Limb (tissue), 2 donors: ENCODE measurements at regions not wholly inside any gene's neighbourhood (a gene's known extent, or its start where the extent isn't known, plus 50 kb on each side); places are given as distances from the start of the nearest gene placed in this dataset.

Experiments
- DNase-seq, 2 donors: peaks; one replicate each; pipeline ENCODE4 v3.0.0-alpha.2; 2016; ENCODE audit errors: extremely low spot score in 2 of 2

GRCh38 chrX:42944381-42944998 is 166.5 kb upstream of the PPP1R2C start:
- no peak for DNase-seq

- DNase-seq, result no peak
These were observed 168.7 kb upstream of the PPP1R2C start for GRCh38 chrX:42946544-42947194.

GRCh38 chrX:42948723-42949657 is 171.0 kb upstream of the PPP1R2C start:
- peak in 1 of 2 donors; percentile 53 for DNase-seq

- no peak for DNase-seq
These were observed 173.8 kb upstream of the PPP1R2C start for GRCh38 chrX:42951747-42952146.

GRCh38 chrX:42952621-42953020 is 174.7 kb upstream of the PPP1R2C start:
- no peak for DNase-seq

GRCh38 chrX:42954880-42955279 is 176.9 kb upstream of the PPP1R2C start:
- DNase-seq, result no peak

- no peak for DNase-seq
These were observed 177.4 kb upstream of the PPP1R2C start for GRCh38 chrX:42955349-42955748.

GRCh38 chrX:42967681-42968300 is 189.8 kb upstream of the PPP1R2C start:
- DNase-seq, result no peak

- DNase-seq, result no peak
These were observed 195.4 kb upstream of the PPP1R2C start for GRCh38 chrX:42973321-42973720.

GRCh38 chrX:42975906-42976305 is 197.9 kb upstream of the PPP1R2C start:
- no peak for DNase-seq

- DNase-seq, result no peak
These were observed 198.9 kb upstream of the PPP1R2C start for GRCh38 chrX:42976746-42977366.

GRCh38 chrX:42978655-42979379 is 200.9 kb upstream of the PPP1R2C start:
- DNase-seq, result no peak

- DNase-seq, result no peak
These were observed 210.7 kb upstream of the PPP1R2C start for GRCh38 chrX:42988700-42989099.

- no peak for DNase-seq
These were observed 214.4 kb upstream of the PPP1R2C start for GRCh38 chrX:42992199-42992943.

- no peak for DNase-seq
These were observed 218.9 kb upstream of the PPP1R2C start for GRCh38 chrX:42996861-42997260.

GRCh38 chrX:43000121-43000520 is 222.2 kb upstream of the PPP1R2C start:
- DNase-seq, result no peak

- no peak for DNase-seq
These were observed 224.7 kb upstream of the PPP1R2C start for GRCh38 chrX:43002526-43003203.

GRCh38 chrX:43003204-43003565 is 225.2 kb upstream of the PPP1R2C start:
- DNase-seq, result no peak

GRCh38 chrX:43003939-43004338 is 226.0 kb upstream of the PPP1R2C start:
- no peak for DNase-seq

GRCh38 chrX:43005561-43005960 is 227.6 kb upstream of the PPP1R2C start:
- no peak for DNase-seq
